Left colon (tissue), 2 donors: ENCODE measurements at regions not wholly inside any gene's neighbourhood (a gene's known extent, or its start where the extent isn't known, plus 50 kb on each side); places are given as distances from the start of the nearest gene placed in this dataset.
A peak's percentile ranks its signal among the peaks of the same experiment; 100 is the strongest.
"Not testable (repeated sequence)": the region's sequence is repeated elsewhere in the genome, so short reads cannot be mapped to it uniquely, and the experiment has no call there.

Experiments used
- ATAC-seq: fragments of 200-7000 bp; cut with Tn5 transposase; one replicate; pipeline ENCODE4 v1.9.1; 2020; ENCODE audit warnings: mild to moderate bottlenecking, moderate library complexity
- DNase-seq, 2 donors: peaks; one replicate each; pipeline ENCODE4 v3.0.0-alpha.2; 2020
- intact Hi-C, 2 donors: fragments of 100-400 bp; cut with DNase I in 1 of 2; cut with micrococcal nuclease in 1 of 2; formaldehyde crosslinking; loops; one replicate each; pipeline versions ENCODE4 v1.11.2 to v1.14.0; 2022; cut with DNase I, micrococcal nuclease
- donor health status: DM: no; HTN: no; CAD: no.
- donor health status: DM: yes; HTN: yes; CAD: no.

GRCh38 chr1:185647597-185648267 lies 86.5 kb upstream of the HMCN1 start:
- ATAC-seq, intact Hi-C loops: not testable (repeated sequence)

GRCh38 chr1:185646202-185646683 lies 87.9 kb upstream of the HMCN1 start:
- intact Hi-C loops = no loop called here
- ATAC-seq (peak; percentile 76), DNase-seq (peak; percentile 30 to 69)

More at GRCh38 chr1:185647597-185648267, 86.5 kb upstream of the HMCN1 start:
- not testable (repeated sequence) for DNase-seq

GRCh38 chr1:185645686-185646085 lies 88.5 kb upstream of the HMCN1 start:
- intact Hi-C loops = no loop called here
- ATAC-seq = no peak
- no peak for DNase-seq

- intact Hi-C loops = no loop called here
- no peak for ATAC-seq
Observed at GRCh38 chr1:185645162-185645640, 89.0 kb upstream of the HMCN1 start.

GRCh38 chr1:185644531-185644930 lies 89.7 kb upstream of the HMCN1 start:
- ATAC-seq (peak; percentile 16), DNase-seq (no peak)
- intact Hi-C loops = no loop called here

More at GRCh38 chr1:185645162-185645640, 89.0 kb upstream of the HMCN1 start:
- no peak for DNase-seq

GRCh38 chr1:185636848-185637247 lies 97.3 kb upstream of the HMCN1 start:
- ATAC-seq (no peak), DNase-seq (no peak)
- intact Hi-C loops = no loop called here

- DNase-seq (no peak), ATAC-seq (no peak)
- intact Hi-C loops = no loop called here
Observed at GRCh38 chr1:185634704-185635103, 99.5 kb upstream of the HMCN1 start.

GRCh38 chr1:185632659-185633423 lies 101.3 kb upstream of the HMCN1 start:
- DNase-seq = no peak
- no peak for ATAC-seq
- intact Hi-C loops = no loop called here

- DNase-seq = no peak
- no peak for ATAC-seq
- intact Hi-C loops = no loop called here
Observed at GRCh38 chr1:185631843-185632242, 102.3 kb upstream of the HMCN1 start.

GRCh38 chr1:185627761-185628501 lies 106.3 kb upstream of the HMCN1 start:
- ATAC-seq (no peak), DNase-seq (no peak)
- intact Hi-C loops = no loop called here

GRCh38 chr1:185627171-185627570 lies 107.0 kb upstream of the HMCN1 start:
- ATAC-seq = no peak
- no peak for DNase-seq
- intact Hi-C loops = no loop called here

GRCh38 chr1:185626344-185626743 lies 107.8 kb upstream of the HMCN1 start:
- intact Hi-C loops = no loop called here
- no peak for DNase-seq
- ATAC-seq = no peak

- intact Hi-C loops = no loop called here
- DNase-seq = no peak
- ATAC-seq = no peak
Observed at GRCh38 chr1:185610954-185611353, 123.2 kb upstream of the HMCN1 start.

- no peak for ATAC-seq
- DNase-seq = no peak
- intact Hi-C loops = no loop called here
Observed at GRCh38 chr1:185608177-185608576, 126.0 kb upstream of the HMCN1 start.

- DNase-seq (no peak), ATAC-seq (no peak)
- intact Hi-C loops = no loop called here
Observed at GRCh38 chr1:185603158-185603557, 131.0 kb upstream of the HMCN1 start.

GRCh38 chr1:185601189-185601588 lies 133.0 kb upstream of the HMCN1 start:
- intact Hi-C loops = no loop called here
- DNase-seq = no peak
- ATAC-seq = no peak

GRCh38 chr1:185600641-185601040 lies 133.6 kb upstream of the HMCN1 start:
- ATAC-seq (no peak), DNase-seq (no peak)
- intact Hi-C loops = no loop called here

- DNase-seq (no peak), ATAC-seq (no peak)
- intact Hi-C loops = no loop called here
Observed at GRCh38 chr1:185598332-185598731, 135.9 kb upstream of the HMCN1 start.

GRCh38 chr1:185595835-185596667 lies 138.1 kb upstream of the HMCN1 start:
- ATAC-seq (peak; percentile 77), DNase-seq (peak; percentile 46 to 67)
- intact Hi-C loops = no loop called here
